Activated CD8-positive, alpha-beta memory T cell treated with anti-CD3 and anti-CD28 coated beads for 1 hour (primary cell): ENCODE measurements at regions not wholly inside any gene's neighbourhood (a gene's known extent, or its start where the extent isn't known, plus 50 kb on each side); places are given as distances from the start of the nearest gene placed in this dataset.

Experiments used
- DNase-seq, 2 donors: peaks; one replicate each; pipeline ENCODE4 v3.0.0-alpha.2; 2020; ENCODE audit warnings: low read depth in 1 of 2; ENCODE audit errors: extremely low read depth in 1 of 2

DNA sequence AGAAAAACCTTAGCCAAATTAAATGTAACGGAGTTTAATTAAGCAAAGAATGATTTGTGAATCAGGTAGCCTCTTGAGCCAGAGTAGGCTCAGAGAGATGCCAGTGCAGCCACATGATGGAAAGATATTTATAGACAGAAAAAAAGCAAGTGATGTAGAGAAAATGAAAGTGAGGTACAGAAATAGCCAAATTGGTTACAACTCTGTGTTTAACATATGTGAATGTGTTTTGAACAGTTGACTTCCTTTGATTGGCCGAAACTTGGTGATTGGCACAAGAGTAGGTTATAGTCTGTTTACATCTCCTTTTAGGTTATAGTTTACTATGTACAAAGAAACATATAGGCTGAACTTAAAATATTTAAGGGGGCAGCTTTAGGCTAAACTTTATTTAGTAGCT lies 459.9 kb upstream of the BOD1L1 start:
- no peak for DNase-seq

DNA sequence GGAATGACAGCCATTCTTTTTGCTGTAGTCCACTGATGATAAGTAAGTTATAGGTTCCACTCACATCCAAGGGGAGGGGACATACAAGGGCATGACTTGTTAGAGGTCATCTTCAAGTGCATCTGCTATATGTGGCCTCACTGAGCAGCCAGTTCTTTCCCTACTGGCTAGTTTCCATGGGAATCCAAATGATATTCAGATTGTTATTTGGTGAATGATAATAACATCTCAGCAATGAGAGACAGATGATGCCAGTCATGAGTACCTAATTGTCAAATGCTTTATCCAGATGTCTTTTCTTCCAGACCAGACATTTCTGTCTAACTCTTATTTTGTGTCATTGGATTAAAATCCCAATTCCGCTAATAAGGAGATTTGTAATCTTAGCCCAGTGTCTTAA lies 460.4 kb upstream of the BOD1L1 start:
- DNase-seq = no peak

DNA sequence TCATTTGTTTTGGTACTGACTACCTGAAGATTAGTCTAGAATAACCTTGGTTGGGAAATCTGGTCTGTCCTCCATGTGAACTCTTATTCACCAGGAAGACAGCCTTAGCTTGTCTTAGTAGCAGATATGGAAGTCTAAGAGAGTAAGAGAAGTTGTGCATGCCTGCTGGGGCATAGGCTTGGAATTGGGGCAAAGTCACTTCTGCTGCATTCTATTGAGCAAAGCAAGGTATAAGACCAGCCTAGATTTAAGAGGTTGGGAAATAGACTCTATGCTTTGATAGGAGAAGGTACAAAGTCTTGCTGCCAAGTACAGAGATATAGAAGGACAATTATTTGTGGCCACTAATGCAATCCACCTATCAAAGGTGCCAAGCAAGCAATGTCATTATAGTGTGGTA lies 464.0 kb upstream of the BOD1L1 start:
- DNase-seq = no peak

DNA sequence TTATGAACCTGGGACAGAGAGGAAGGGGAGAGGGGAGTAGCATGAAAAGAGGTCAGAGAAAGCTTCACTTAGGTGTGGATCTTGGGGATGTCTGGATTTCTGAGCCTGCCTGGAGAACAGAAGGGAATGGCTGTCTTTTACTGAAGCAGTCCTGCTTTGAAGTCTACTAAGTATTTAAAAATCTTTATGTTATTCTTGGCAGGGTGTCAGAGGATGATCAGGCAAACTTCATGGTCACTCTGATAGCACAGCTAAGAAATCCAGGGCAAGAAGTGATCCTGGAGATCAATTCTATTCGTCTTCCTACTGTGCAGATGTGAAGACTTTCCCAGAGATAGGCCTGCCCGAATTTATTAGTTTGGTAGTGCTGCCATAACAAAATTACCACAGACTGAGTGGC lies 464.4 kb upstream of the BOD1L1 start:
- DNase-seq = no peak

DNA sequence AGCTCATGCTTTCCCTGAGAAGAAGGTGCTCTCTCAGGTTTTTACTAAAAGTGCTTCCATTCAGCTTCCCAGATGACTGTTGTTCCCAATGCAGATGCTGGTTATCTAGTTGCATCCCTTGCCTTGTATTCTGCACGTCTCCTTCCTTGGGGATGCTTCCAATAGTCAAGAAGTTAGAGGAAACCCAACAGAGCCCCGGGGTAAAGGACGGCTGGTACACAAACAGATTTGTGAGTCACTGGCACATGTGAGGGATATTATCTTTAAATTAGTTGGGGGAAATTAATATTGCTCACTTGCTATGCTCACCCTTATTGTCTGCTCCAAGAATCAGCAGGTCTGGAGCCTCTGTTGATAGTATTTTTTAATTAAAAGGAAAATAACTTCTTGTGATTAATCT lies 465.2 kb upstream of the BOD1L1 start:
- DNase-seq = no peak

DNA sequence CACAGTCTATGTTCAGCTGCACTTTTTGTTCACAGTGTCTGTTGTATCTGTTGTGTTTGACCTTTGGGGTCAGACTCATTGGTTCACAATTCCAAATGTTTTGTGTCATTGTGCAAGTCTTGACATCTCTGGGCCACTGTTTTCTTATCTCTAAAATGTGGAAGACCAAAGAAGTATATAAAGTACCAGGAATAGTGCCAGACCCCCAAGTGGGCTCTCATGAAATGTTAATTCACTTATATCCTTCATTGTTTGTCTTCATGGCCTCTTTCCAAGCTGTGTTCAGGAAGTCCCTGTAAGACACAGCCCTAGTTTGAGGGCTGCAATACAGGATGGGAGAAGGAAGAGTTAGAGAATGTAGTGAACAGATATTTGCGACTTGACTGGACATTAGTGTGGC lies 468.3 kb upstream of the BOD1L1 start:
- no peak for DNase-seq

DNA sequence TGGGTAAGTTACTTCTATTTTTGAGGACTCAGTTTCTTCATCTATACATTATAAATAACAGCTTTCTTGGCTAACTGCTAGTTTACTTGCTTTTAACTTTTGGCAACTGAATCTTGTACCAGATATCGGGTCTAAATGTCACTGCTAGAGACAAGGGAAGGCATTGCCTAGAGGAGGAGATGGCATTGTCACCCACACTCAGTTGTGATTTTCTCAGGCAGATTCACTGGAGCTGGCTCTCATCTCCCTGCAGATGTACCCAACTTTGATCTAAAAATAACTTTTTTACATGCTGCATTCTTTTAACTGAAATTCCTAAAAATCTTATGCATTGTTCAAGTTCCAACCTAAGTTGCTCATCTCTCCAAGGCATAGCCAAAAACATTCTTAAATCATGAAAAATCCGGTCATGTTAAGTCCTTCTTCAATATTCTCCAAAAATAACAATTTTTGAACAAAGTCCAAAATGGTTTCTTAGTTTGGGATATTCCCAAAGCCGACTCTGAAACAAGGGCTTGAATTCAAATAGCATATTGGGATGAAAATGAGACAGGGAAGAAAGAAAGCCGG lies 469.0 kb upstream of the BOD1L1 start:
- no peak for DNase-seq

DNA sequence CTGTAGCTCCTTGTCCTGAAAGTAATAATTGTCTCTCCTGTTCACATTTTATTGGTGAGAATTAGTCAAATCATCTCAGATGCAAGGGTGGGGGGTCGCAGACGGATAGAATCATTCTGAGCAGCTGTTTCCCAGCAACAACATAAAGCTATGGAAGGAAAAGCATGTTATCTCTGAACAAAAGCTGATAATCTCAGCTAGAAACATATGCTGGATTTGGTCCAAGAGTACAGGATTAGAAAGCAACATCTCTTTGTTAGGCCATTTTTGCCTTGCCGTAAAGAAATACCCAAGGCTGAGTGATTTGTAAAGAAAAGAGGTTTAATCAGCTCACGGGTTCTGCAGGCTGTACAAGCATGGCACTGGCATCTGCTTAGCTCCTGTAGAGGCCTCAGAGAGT lies 472.8 kb upstream of the BOD1L1 start:
- no peak for DNase-seq

DNA sequence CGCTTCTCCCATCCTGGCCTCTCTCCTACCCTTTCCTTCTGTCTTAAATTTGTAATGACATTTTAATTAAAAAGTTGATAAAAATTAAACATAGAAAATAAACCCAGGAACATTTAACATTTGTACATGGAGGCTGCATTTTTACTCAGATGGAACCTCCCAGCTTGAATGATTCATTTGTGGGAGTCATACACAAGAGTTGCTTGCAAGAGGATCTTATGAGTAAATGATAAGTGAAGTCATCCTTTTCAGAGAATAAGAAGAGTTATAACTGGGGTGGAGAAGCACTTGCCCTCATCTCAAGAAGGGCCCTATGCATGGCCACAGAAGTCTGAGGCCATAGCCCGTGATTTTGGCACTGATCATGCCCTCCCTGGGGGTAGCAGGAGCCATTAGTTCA lies 482.9 kb upstream of the BOD1L1 start:
- DNase-seq = no peak

DNA sequence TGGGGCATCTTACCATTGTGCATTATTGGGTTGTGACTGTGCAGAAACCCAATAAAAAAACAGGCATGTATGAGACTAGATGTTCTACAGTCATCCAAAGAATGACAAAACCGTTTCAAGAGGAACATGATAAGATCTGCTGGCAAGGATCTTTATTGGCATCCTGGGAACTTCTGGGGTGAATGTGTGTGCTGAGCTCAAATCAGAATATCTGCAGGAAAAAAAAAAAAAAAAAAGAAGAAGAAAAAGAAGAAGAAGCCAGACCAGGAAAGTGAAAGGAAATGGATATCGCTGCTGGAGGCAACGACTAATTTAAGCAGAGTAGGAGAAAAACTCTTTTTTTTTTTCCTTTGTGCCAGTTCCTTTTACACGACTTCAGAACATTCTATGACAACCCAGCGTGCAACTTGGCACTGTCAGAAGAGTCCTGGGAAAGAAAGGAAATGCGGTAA lies 484.2 kb upstream of the BOD1L1 start:
- DNase-seq = no peak

DNA sequence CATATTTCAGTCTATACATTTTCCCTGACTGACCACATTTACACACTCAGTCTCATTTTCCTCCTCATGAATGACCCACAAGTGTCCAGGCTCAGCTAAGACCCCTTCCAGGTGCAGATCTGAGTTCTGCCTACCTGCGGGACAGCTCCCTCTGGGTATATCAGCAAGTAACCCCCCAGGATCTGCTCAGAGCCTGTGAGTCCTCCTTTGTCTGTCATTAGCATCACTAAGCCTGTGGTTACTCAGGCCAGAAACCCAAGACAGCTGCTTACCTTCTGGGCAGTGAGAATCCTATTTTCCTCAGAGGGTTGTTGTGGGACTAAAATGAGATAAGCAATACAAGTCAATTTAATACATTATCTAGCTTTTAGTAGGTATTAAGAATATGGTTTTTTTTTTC lies 487.6 kb upstream of the BOD1L1 start:
- DNase-seq = no peak

DNA sequence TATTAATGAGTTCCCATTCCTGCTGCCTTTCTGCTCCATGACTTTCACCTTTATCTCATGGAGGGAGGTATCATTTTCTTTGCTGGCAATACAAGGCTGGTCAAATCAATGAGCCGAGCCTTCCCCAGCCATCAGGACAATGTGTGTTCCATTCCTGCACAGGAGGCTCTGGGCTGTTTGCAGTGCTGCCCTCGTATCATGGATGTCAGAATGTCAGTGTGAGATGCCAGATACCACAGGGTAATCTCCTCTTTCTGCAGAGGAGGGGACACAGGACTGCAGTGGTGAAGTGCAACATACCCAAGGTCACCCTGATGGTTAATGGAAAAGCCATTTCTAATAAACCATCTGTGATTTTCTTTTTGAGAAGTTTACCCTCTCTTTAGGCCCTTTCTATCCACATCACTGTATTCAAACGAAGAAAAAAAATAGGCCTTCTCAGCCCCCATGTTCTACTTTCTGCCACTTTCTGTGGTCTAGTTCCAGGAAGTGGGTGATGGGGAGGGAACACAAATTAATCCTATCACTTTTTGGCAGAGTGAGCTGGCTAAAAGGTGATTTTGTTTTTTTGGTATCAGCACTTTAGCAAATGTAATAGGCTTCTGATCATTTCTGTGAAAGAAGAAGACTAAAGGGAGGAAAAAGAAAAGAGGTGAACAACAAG lies 490.2 kb upstream of the BOD1L1 start:
- DNase-seq = no peak

DNA sequence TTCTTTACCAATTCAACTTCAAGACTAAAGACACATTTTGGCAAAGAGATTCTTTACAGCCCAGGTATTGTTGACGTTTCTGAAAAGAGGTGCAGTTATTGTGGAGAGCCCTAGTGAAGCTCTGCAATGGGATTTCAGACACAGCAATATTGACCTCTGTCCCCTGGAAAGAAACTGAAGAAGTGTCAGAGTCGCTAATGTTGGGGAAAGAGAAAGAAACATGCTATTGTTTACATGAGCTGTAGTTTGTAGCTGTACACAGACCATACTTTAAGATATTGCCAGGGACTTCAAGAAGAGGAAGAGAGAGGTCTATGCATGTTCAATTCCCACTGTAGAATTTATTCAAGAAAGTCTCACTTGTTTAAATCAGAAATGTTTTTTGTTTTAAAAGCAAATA lies 497.3 kb upstream of the BOD1L1 start:
- no peak for DNase-seq

DNA sequence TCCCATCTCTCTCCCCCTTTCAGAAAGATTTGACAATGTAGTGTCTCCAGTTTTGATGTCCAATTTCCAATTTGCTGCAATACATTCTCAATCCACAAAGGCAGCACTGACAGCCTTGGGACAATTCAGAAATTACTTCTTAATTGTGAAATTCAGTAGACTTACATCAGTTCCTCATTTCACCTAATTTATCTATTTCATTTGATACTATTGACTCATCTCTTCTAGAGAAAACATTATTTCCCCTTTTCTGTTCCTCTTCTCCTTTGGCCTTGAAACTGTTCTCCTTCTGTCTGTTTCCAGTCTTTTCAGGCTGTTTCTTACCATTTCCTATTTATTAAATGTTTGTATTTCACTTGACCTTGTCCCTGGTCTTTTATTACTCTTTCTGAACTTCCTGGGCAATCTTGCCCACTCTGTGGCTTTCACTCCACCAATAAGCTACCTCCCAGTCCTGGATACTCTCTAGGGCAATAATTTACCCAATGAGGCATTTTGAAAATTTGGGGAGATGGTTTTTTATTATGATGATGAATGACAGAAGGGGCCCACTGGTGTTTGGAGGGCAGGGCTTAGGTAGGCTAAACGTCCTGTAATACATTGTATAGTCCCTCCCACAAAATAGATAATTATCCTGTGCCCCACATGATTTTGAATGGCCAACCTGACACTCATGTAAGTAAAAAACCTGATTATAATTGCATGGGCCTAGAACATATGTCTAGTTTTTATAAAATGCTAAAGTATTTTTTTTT lies 498.0 kb upstream of the BOD1L1 start:
- no peak for DNase-seq

DNA sequence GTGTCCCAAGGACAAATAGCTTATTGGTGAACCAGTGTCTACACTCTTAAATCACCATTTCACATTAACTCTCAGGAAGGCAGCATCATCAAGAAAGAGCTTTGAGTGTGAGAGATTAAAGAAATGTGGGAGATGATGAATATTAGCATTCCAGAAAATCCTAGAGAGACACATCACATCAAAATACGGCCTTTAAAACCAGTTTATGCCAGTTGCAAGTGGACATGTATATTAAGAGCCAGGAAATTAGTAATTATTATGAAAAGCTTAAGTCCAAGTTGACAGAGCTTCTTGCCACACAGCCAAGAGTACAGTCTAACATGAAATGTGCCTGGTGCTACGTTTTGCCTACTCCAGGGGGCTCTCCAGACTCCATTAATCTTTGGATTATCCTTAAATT lies 503.0 kb upstream of the BOD1L1 start:
- DNase-seq = no peak

DNA sequence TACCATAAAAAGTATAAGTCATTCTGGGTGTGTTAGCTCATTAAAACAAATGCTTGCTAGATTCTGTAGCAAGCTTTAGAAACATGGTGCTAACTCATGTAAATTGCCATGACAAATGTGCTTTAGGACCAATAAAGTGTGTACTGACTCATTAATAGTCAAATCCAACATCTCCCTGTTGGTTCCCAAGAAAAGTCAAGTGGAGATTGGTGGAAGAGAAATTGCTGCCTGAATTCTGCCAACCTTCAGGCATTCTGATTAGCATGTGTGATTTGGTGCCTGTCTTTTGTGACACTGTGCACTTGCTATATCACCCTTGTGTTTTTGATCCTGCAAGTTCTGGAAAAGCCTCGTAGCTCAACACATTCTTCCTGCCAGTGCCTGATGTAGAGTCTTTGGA lies 503.8 kb upstream of the BOD1L1 start:
- DNase-seq = no peak

DNA sequence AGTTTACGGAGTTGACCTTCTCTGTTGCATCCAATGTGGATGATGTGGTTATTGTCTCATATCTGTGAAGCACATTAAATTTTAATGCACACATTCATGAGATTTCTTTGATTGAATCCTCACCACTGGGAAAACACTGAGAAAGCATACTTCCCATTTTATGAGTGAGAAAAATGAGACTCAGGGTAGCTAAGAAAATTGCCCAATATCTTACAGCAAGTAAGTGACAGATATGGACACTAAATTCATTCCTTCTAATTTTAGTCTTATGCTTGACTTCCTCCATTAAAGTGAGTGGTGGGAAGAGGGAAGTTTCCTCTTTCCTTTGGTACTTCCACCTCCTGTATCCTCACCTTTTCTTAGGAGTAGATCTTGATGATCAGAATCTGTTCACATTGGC lies 504.8 kb upstream of the BOD1L1 start:
- no peak for DNase-seq

DNA sequence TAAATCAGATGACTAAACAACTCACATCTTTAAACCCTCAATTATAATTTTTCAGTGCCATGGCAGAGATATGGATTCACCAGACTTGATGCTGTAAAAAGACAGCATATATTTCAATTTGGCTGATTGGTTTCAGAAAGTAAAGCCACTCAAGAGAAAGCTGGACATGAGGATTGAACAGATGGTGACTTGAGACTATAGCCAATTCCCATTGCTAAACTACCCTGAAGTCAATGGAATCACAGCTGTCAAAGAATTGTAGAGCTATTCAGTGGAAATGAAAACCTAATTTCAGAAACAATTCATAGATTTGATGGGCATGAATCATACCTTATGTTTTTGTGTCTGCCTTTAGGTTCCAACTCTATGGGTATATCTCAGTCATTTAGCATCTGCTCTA lies 510.6 kb upstream of the BOD1L1 start:
- DNase-seq = no peak

DNA sequence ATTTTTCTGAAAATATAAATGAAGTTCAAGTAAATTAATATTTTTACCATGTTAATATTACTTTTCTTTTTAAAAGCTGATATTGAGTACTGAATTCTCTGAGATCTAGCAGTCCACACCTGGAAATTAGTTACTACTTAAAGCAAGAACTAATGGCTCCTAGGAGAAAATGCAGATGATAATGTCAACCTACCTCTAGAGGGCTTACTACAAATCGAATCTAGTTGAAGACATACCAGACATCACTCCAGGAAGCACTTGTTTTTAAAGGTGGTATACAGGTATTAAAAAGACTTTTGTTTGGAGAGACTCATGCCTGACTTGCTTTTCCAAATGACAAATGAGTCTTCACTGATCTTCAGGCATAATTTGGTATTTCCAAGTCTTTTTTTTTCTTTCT lies 516.4 kb upstream of the BOD1L1 start:
- no peak for DNase-seq

DNA sequence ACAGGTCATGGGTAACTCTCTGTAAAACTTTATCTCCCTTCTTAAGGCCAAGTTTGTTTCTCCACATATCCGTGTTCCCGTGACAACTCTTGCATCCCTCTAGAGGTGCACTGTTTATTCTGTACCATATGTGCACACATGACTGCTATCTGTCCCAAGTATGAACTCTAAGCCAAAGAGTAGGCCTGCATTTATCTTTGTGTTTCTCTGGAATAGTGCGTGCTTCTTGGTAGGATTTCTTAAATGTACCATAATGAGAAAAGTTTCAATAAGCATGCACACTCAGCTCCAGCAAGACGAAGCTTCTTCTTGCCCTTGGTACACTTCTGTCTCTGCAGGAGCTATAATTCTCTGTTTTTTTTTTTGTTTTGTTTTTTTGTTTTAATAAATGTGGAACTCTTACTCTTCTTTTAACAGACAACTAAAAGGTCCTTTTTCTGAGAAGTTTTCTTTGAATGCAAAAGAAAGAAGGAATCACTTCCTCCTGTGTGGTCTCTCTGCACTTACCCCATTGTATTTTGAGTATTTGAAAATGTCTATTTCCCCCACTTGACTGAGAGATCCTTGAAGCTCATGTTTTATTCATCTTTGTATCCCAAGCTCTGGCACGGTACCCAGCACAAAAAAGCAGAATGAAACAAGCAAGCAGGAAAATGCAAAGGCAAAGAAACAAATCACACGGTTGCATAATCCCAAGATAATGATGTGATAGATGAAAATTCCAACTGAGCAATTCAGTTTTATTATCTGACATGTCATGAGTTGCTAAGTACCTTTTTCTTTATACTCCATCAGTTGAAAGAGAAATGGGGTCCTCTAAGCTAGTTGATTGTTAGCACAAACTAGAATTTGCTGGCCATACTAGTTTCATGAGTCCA lies 521.9 kb upstream of the BOD1L1 start:
- no peak for DNase-seq

DNA sequence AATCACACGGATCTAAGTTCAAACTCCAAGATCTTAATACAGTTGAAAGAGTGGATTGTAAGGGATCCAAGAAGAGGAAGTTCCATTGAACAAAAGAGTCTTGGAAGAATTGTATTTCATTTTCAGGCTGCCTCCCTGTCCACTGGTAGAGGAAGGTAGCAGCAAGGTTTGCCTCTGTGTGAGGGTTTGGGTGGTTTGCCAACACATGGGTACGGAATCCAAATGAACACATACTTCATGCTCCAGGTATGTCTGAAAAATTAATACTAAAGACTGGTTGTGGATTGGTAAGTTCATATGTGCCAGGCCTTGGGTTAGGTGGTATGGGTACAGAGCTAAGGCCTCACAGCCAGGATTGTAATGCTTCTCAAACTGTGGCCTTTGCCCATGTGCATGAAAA lies 523.6 kb upstream of the BOD1L1 start:
- DNase-seq = no peak
